ENCODE measurements at regions not wholly inside any gene's neighbourhood (a gene's known extent, or its start where the extent isn't known, plus 50 kb on each side); places are given as distances from the start of the nearest gene placed in this dataset.

- TF ChIP-seq ZNF414 (CRISPR knock-in tag; IDR thresholded peaks at IDR 0.05) (no peak), LCORL (IDR thresholded peaks at IDR 0.05) (no peak), LCORL (CRISPR knock-in tag; IDR thresholded peaks at IDR 0.05) (no peak), ZNF329 (CRISPR knock-in tag; IDR thresholded peaks at IDR 0.05; ENCODE audit: low read depth) (no peak), ZBTB3 (CRISPR knock-in tag; IDR thresholded peaks at IDR 0.05; ENCODE audit: borderline replicate concordance, low read depth) (no peak)
- TF ChIP-seq, protein P1, sequence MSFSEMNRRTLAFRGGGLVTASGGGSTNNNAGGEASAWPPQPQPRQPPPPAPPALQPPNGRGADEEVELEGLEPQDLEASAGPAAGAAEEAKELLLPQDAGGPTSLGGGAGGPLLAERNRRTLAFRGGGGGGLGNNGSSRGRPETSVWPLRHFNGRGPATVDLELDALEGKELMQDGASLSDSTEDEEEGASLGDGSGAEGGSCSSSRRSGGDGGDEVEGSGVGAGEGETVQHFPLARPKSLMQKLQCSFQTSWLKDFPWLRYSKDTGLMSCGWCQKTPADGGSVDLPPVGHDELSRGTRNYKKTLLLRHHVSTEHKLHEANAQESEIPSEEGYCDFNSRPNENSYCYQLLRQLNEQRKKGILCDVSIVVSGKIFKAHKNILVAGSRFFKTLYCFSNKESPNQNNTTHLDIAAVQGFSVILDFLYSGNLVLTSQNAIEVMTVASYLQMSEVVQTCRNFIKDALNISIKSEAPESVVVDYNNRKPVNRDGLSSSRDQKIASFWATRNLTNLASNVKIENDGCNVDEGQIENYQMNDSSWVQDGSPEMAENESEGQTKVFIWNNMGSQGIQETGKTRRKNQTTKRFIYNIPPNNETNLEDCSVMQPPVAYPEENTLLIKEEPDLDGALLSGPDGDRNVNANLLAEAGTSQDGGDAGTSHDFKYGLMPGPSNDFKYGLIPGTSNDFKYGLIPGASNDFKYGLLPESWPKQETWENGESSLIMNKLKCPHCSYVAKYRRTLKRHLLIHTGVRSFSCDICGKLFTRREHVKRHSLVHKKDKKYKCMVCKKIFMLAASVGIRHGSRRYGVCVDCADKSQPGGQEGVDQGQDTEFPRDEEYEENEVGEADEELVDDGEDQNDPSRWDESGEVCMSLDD (CRISPR knock-in tag; IDR thresholded peaks at IDR 0.05; ENCODE audit: borderline replicate concordance), result no peak
- TF ChIP-seq, protein P2, sequence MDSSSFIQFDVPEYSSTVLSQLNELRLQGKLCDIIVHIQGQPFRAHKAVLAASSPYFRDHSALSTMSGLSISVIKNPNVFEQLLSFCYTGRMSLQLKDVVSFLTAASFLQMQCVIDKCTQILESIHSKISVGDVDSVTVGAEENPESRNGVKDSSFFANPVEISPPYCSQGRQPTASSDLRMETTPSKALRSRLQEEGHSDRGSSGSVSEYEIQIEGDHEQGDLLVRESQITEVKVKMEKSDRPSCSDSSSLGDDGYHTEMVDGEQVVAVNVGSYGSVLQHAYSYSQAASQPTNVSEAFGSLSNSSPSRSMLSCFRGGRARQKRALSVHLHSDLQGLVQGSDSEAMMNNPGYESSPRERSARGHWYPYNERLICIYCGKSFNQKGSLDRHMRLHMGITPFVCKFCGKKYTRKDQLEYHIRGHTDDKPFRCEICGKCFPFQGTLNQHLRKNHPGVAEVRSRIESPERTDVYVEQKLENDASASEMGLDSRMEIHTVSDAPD (CRISPR knock-in tag; IDR thresholded peaks at IDR 0.05), result no peak
These were observed 204.1 kb upstream of the ZBTB20 start (continued) for GRCh38 chr3:115351193-115351592.

DNA sequence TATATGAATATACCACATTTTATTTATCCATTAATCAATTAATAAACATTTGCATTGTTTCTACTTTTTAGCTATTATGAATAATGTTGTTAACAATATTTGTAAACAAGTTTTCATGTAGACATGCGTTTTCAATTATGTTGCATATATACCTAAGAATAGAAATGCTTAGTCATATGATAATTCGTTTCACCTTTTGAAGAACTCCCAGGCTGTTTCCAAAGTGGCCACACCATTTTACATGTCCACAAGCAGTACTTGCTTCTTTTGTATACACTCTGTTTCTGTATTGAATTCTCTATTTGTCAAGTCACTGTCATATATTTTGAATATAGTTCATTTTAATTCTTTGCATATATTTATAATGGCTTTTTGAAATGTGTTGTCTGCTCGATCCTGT lies 206.9 kb upstream of the ZBTB20 start:
- WGBS (ENCODE audit: low lambda C conversion rate), result 0% methylated on average over 3 of the region's 3 CpGs
- Histone ChIP-seq H2AFZ (ENCODE audit: low read length) (no peak overlapping the region), H3K4me1 (ENCODE audit: insufficient read depth, low read length) (no peaks in the 10 kb centered on the region), H3K79me2 (ENCODE audit: insufficient read depth, low read length) (no peaks in the 10 kb centered on the region), H3K27ac (ENCODE audit: extremely low read length, insufficient read depth, low read length) (no peak overlapping the region), H3K4me3 (replicated peaks in 1 of 3; ENCODE audit: insufficient read depth in 1 of 3, low read depth in 2 of 3, low read length in 3 of 3) (no peak overlapping the region), H3K9me3 (ENCODE audit: low read length) (no peaks in the 10 kb centered on the region), H3K9ac (ENCODE audit: insufficient read depth, low read depth, low read length) (no peak overlapping the region), H4K20me1 (ENCODE audit: insufficient read depth, low read length) (no peaks in the 10 kb centered on the region), H3K27me3 (ENCODE audit: control insufficient read depth in 1 of 2, insufficient read depth in 2 of 2, low read length in 2 of 2) (no peaks in the 10 kb centered on the region), H3K4me2 (ENCODE audit: low read depth, low read length) (no peak overlapping the region), H3K36me3 (replicated peaks in 1 of 2; ENCODE audit: control insufficient read depth in 1 of 2, insufficient read depth in 2 of 2, low read length in 2 of 2) (no peaks in the 10 kb centered on the region)
- FAIRE-seq, result no peak
- ChIA-PET POLR2A (no interaction called here), CTCF (ENCODE audit: low intra/inter-chr PET ratio, low total read pairs) (no interaction called here)
- no peak for ATAC-seq
- intact Hi-C loops (cut with micrococcal nuclease; ENCODE audit: unreplicated experiment), result no loop called here
- no TSS peak for BruUV-seq (replicated peaks)
- in situ Hi-C loops (cut with HindIII; ENCODE audit: extremely low pct_ligation_motif_present, low pct_unique_long_range_greater_than_20kb), result no loop called here
- DNase-seq (ENCODE audit: low spot score), result no peak
- no peak for TF ChIP-seq ZNF800 (CRISPR knock-in tag; IDR thresholded peaks at IDR 0.05)
- TF ChIP-seq ZBTB42 (CRISPR knock-in tag; IDR thresholded peaks at IDR 0.05), result no peak
- TF ChIP-seq ZNF775 (CRISPR knock-in tag; IDR thresholded peaks at IDR 0.05; ENCODE audit: borderline replicate concordance), result no peak
- TF ChIP-seq ZNF710 (CRISPR knock-in tag; IDR thresholded peaks at IDR 0.05; ENCODE audit: borderline replicate concordance), result no peak
- TF ChIP-seq, protein P3, sequence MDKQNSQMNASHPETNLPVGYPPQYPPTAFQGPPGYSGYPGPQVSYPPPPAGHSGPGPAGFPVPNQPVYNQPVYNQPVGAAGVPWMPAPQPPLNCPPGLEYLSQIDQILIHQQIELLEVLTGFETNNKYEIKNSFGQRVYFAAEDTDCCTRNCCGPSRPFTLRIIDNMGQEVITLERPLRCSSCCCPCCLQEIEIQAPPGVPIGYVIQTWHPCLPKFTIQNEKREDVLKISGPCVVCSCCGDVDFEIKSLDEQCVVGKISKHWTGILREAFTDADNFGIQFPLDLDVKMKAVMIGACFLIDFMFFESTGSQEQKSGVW (CRISPR knock-in tag; IDR thresholded peaks at IDR 0.05; ENCODE audit: borderline replicate concordance), result no peak

Data from HepG2 (cell line).